AG08395 (cell line): ENCODE measurements at regions not wholly inside any gene's neighbourhood (a gene's known extent, or its start where the extent isn't known, plus 50 kb on each side); places are given as distances from the start of the nearest gene placed in this dataset.

Source experiments
- DNase-seq: peaks from one replicate; pipeline ENCODE4 v3.0.0; 2012; ENCODE audit warnings: mixed read lengths, low spot score

DNA sequence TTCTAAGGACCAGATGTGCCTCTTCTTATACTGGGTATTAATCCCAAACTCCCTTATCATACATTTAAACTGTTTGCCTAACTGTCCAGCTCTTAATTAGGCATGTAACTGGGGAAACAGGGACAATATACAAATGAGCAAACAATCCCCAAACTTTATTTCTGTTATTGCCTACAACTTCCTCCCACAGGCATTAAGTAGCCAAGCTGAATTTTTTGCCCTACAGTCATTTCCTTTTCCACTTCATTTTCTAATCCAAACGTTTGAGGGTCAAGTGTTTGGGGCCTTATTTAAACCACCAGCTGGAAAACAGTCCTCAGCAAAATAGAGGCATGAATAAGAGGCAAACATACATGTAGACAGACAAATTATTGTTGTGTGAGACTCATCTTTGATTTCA lies 77.4 kb upstream of the CCL2 start:
- DNase-seq, result peak; percentile 52

DNA sequence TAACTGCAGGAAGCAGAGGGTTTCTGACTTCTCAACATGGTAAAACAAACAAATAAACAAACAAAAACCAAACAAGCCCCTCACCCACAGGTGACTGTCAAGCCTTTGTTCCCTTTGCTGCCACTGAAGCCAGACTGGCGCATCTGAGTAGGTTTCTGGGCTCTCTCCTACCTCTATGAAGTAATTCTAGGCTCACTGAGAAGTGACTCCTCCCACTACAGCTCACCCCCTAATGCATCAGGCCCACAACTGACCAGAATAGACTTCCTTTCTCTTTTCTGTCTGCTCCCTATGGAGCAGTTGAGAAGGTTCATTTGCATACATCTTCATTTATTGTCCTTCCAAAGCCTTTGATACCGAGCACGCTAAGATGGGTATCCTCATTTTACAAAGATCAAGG lies 77.0 kb upstream of the CCL2 start:
- DNase-seq, result no peak

GRCh38 chr17:34182036-34182803 lies 72.9 kb upstream of the CCL2 start:
- no peak for DNase-seq

GRCh38 chr17:34195987-34196386 lies 59.1 kb upstream of the CCL2 start:
- DNase-seq, result no peak

DNA sequence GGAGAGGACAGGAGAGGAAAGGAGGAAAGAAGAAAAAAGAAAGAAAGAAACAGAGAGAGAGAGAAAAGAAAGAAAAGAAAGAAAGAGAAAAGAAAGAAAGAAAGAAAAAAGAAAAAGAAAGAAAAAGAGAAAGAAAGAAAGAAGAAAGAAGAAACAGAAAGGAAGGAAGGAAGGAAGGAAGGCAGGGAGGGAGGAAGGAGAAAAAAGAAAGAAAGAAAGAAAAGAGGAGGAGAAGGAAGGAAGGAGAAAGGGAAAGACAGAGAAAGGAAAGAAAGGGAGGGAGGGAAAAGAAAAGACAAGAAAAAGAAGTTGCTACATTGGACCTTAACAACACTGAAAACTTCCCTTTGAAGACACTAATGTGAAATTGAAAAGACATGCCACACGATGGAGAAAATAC lies 56.6 kb upstream of the CCL2 start:
- no peak for DNase-seq

DNA sequence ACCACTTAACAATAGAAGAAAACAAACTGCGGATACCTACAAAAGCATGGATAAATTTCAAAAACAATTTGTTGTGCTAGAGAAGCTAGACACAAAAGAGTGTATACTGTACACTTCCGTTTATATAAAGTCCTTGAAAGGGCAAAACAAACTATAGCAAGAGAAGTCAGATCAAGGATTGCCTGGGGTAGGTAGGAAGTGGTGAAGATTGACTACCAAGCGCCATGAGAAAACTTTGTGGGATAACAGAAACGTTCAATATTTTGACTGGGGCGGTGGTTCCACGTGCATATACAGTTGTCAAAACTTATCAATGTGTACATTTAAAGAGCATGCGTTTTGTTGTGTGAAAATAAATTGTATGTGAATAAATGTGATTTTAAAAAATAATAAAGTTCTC lies 55.6 kb upstream of the CCL2 start:
- no peak for DNase-seq

DNA sequence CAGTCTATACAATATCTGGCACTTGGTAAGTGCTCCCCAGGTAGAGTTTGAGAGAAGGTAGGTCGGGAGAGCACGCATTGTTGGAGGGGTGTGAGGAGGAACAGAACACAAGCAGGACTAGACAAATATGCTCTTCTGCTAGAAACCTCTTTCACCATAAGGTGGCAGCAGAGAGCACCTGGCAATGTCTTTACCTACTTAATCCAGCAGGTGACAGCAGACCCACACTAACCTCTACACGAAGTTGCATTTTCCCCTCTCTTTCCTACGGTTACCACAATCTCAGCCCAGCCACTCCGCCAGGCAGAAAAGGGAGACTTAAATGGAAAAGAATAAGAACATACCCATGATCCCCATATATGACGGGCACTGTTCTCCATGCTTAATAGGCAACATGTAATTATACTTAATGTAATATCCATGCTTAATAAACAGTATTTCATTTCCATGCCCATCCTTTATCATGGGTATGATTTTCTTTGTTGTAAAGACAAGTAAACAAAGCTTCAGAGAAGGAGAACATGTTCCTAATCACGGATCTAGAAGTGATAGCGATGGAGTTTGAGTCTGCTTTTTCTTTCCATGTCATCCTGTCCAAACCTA lies 55.1 kb upstream of the CCL2 start:
- DNase-seq, result peak; percentile 87

GRCh38 chr17:34201225-34201624 lies 53.9 kb upstream of the CCL2 start:
- DNase-seq, result no peak

- DNase-seq, result no peak
These were observed 53.3 kb upstream of the CCL2 start for GRCh38 chr17:34201767-34202166.

- no peak for DNase-seq
These were observed 52.0 kb upstream of the CCL2 start for GRCh38 chr17:34203018-34203638.

GRCh38 chr17:34204402-34204801 lies 50.7 kb upstream of the CCL2 start:
- DNase-seq, result no peak
